ENCODE measurements at regions not wholly inside any gene's neighbourhood (a gene's known extent, or its start where the extent isn't known, plus 50 kb on each side); places are given as distances from the start of the nearest gene placed in this dataset.

DNA sequence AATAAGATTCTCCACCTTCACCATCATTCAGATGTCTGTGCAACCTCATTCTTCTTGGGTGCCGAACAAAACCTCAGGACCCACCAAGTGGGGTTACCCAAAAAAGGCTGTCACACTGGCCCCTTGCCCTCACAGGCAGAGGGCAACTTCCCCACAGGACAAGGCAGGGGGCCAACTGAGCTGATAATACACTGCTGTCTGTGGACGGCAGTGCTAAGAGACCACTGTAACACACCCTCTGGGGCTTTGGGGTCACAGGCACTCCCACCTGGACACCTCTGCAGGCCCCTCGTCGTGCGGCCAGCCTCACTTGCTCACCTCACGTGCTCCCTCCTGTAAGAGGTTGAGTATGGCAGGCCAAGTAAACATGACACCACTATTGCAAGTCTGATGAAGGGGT lies 515.8 kb upstream of the COX7C start:
- no peak for TF ChIP-seq EZH2 (IDR thresholded peaks at IDR 0.05)
- TF ChIP-seq POLR2AphosphoS5 (IDR thresholded peaks at IDR 0.05; ENCODE audit: borderline replicate concordance, low read depth, low read length), result no peak
